Stimulated activated naive B cell treated with anti-CD40 and anti-IgM and Interleukin-4, amounts not matched to agents 10 μg/mL and 1 μg/mL and 100 μg/mL, for 72 hours (primary cell): ENCODE measurements at regions not wholly inside any gene's neighbourhood (a gene's known extent, or its start where the extent isn't known, plus 50 kb on each side); places are given as distances from the start of the nearest gene placed in this dataset.

ENCODE experiments used
- ATAC-seq, 2 donors: fragments of 150-1000 bp; cut with Tn5 transposase; replicated peaks; 2 replicates each; pipeline ENCODE4 v1.10.0; 2021; ENCODE audit warnings: moderate library complexity in 1 of 2
- DNase-seq: peaks from one replicate; pipeline ENCODE4 v3.0.0; 2021
- H3K27ac Mint-ChIP-seq: one replicate; pipeline ENCODE4 v1.8.0; 2022; ENCODE audit warnings: mild to moderate bottlenecking, mixed read lengths
- H3K27me3 Mint-ChIP-seq, 2 donors: one replicate each; pipeline ENCODE4 v1.8.0; 2022; ENCODE audit warnings: mixed read lengths in 2 of 2
- H3K36me3 Mint-ChIP-seq, 2 donors: one replicate each; pipeline ENCODE4 v1.8.0; 2022; ENCODE audit warnings: mixed read lengths in 2 of 2, mild to moderate bottlenecking in 1 of 2
- H3K4me1 Mint-ChIP-seq, 2 donors: one replicate each; pipeline ENCODE4 v1.8.0; 2022; ENCODE audit warnings: mixed read lengths in 2 of 2, mild to moderate bottlenecking in 1 of 2
- H3K4me3 Mint-ChIP-seq, 2 donors: one replicate each; pipeline ENCODE4 v1.8.0; 2022; ENCODE audit warnings: mild to moderate bottlenecking in 2 of 2, mixed read lengths in 2 of 2, moderate library complexity in 1 of 2
- H3K9me3 Mint-ChIP-seq, 2 donors: one replicate each; pipeline ENCODE4 v1.8.0; 2022; ENCODE audit warnings: mixed read lengths in 2 of 2, mild to moderate bottlenecking in 1 of 2

DNA sequence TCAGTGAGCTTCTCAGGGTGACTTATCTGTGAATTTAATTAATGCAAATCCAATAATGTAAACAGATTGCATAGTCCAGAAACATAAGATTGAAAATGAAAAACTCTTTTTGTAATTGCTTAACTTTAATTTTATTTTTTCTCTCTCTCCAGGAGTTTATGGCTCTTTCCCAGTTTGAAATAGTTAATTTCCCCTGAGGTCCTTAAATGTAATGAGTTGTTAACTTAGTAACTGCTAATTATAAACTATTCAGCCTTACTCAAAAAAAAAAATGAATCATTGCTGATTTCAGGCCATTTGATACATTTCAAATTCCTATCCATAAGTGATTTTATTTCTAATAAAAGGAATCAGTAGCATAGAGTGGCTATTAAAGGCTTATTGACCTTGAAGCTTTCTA, 84.1 kb upstream of the TRPC4 start:
- Mint-ChIP-seq H3K27me3 (no peaks in the 10 kb centered on the region), H3K4me1 (no peaks in the 10 kb centered on the region), H3K27ac (no peak overlapping the region)

DNA sequence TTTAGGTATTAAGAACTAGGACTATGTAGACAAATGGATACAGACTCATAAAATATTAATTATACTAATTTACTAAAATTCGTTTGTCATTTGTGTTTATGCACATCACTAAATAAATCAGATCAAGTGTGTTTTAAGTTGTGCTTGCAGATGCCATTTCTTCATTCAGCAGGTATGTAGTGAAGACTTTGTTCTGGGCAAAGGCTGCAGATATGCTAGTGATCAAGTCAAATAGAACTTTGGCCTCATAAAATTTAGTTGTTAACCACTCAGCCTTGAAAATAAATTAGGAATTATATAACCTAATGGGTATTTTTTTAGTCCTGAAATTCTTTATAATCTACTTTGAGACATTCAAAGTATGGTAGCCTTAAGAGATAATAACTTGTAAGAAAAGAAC, 80.4 kb upstream of the TRPC4 start:
- Mint-ChIP-seq H3K36me3 (no peaks in the 10 kb centered on the region), H3K4me1 (no peaks in the 10 kb centered on the region), H3K27ac (no peak overlapping the region), H3K9me3 (peaks cover 0 to 3% of the 10 kb centered on the region in 2 donors), H3K27me3 (no peaks in the 10 kb centered on the region), H3K4me3 (no peak overlapping the region)
- DNase-seq = no peak
- ATAC-seq = no peak

More for the DNA sequence above, 84.1 kb upstream of the TRPC4 start:
- no peak for DNase-seq
- Mint-ChIP-seq H3K9me3 (peaks cover 0 to 3% of the 10 kb centered on the region in 2 donors), H3K4me3 (no peak overlapping the region), H3K36me3 (no peaks in the 10 kb centered on the region)
- ATAC-seq = no peak

DNA sequence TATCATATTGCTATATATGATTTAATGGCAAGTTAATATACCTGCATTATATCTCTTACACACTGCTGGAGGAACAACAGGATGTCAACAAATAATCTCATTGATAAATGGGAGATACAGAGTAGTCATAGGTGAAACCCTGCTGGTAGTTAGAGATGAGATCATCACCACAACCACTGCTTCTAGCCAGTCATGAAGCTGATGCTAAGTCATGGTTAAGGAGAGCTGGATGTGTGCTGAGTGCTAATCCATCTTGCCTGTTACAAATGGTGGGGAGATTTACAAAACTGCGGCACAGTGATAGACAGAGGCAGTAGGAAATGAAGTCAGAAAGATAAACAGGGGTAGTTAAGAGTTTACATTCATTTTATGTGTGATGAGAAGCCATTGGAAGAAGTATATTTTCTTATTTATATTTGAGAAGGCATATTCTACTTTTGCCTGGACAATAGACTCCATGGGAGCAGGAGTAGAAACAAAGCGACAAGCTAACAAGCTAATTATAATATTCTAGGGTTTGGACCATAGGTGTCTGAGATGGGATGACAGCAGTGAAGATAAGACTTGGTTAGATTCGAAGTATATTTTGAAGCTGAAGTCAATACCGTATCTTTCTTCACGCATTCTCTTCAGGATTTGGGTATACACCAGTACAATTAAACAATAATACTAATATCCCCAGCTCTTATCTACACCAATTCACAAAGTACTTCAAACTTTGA, 78.0 kb upstream of the TRPC4 start:
- no peak for ATAC-seq
- Mint-ChIP-seq H3K4me3 (no peak overlapping the region), H3K27me3 (no peaks in the 10 kb centered on the region), H3K27ac (no peak overlapping the region), H3K9me3 (peaks cover 0 to 3% of the 10 kb centered on the region in 2 donors), H3K36me3 (no peaks in the 10 kb centered on the region), H3K4me1 (no peaks in the 10 kb centered on the region)
- DNase-seq = no peak

DNA sequence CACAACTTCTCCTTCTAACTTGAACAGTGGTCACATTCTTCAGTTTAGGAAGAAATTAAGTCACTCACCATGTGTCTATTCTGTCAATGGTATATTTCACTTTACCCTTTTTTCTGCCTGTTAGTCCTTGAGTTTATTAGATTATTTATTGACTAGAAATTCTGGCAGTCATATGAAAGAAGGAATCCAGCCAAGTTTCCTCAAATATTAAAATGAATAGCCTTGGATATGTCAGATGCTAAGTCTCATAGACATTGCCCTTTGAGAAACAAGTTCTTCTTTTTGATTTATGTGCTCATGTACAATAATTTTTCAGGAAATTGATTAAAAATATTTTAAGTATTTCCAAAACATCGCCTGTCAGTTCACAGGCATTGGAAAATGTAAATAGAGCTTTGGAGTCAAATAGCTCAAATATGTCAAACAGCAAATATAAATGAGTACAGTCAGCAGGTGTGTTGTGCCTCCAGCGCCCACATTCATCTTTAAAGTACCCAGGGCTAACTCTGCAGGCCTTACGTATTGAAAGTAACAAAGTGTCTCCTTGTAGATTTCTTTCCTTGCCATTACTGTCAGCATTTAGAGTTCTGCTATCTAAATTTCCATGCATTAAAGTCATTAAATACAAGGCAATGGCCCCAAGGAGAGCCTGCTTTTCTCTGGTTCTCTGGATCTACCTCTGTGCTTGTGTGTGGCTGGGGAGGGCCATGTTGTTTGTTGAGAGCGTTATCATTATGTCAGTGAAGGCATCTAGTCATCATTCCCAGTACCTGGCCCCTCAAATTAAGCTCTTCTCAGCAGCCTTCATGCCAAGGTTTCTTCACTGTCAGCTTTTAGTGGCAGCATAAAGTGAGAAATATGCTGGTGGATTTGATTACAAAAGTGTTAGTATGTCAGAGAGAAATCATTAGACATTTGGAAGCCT, 76.3 kb upstream of the TRPC4 start:
- Mint-ChIP-seq H3K4me1 (no peaks in the 10 kb centered on the region), H3K36me3 (no peaks in the 10 kb centered on the region), H3K4me3 (no peak overlapping the region), H3K9me3 (peaks cover 0 to 3% of the 10 kb centered on the region in 2 donors), H3K27me3 (no peaks in the 10 kb centered on the region), H3K27ac (no peak overlapping the region)
- ATAC-seq (no peak), DNase-seq (no peak)

DNA sequence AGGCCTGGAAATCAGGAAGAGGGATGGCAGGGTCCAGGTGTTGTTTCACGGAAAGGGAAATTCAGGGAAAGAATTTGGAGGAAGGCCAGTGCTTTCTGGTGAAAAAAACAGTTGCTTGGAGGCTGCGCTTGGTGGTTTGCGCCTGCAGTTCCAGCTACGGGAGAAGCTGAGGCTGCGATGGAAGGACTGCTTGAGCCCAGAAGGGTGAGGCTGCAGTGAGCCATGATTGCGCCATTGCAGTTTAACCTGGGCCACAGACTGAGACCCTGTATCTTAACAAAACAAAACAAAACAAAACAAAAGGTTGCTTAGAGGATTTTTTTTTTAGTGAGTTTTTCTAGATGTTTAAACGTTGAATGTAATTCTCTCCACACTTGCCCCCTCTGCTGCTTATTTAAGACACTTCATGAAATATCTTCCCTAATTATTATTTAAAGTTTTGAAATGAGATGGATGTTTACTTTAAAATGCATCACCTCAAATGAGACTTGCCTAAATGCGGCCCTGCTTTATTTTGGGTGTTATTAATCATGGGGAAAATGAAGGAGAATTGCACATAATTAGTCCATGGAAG, 75.4 kb upstream of the TRPC4 start:
- H3K4me1 Mint-ChIP-seq = no peaks in the 10 kb centered on the region
- no peak for ATAC-seq
- no peaks in the 10 kb centered on the region for H3K36me3 Mint-ChIP-seq
- H3K4me3 Mint-ChIP-seq = no peak overlapping the region
- no peak for DNase-seq
- peaks cover 0 to 3% of the 10 kb centered on the region in 2 donors for H3K9me3 Mint-ChIP-seq
- no peaks in the 10 kb centered on the region for H3K27me3 Mint-ChIP-seq
- no peak overlapping the region for H3K27ac Mint-ChIP-seq

DNA sequence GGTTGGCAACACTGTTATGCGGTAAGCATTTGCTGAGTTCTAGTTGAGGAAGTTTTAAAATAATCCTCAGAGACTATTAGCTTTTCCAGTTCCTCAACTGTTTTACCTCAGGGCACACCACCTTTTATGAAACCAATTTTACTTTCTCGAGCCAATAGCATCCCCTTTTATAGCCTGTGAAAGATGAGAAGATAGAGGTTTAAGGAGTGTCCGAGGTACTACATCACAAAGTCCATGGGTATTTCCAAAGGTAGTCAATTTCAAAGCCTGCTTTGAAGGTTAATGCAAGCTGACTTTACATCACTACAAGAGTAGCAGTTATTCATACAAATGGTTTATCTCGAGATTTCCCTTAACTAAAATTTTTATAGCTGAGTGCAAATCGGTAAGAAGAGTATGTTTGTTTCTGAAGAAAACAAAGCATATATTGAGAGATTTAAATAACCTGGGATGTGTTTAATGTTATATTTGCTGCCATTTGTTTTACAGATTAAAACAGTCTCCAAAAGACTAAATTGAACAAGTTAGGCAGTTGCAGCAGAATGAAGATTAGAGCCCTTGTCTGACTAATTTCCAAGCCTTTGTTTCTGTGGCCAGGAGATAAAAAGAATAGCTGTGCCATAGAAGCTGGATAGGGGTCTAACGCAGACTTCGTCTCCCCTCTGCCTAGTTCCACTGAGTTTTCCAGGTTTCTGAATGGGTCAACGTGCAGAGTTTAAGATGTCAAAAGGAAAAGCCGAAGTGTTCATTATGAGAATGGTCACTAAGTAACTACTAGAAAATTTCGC, 74.7 kb upstream of the TRPC4 start:
- no peak for ATAC-seq
- no peaks in the 10 kb centered on the region for H3K27me3 Mint-ChIP-seq
- H3K4me1 Mint-ChIP-seq = no peaks in the 10 kb centered on the region
- no peak overlapping the region for H3K27ac Mint-ChIP-seq
- no peak for DNase-seq
- H3K4me3 Mint-ChIP-seq = no peak overlapping the region
- H3K36me3 Mint-ChIP-seq = no peaks in the 10 kb centered on the region
- peaks cover 0 to 1% of the 10 kb centered on the region in 2 donors for H3K9me3 Mint-ChIP-seq

DNA sequence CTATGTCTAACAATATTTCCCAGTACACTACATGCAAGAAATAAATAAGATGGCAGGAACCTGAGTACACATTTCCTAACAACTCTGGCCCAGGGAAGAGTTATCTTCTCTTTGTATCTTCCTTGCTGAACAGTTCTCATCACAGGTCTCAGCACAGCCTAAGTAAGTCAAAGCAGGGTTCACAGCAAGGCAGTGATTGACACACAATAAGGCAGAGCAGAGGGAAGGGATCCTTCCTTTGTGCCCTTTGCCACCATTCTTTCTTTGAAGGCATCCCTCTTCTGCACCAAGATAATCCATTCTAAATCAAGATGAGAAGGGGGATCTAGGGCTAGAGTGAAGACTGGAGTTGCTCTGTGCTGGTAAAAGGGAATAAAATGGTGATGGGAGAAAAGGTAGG, 73.4 kb upstream of the TRPC4 start:
- Mint-ChIP-seq H3K27ac (no peak overlapping the region), H3K36me3 (no peaks in the 10 kb centered on the region), H3K4me3 (no peak overlapping the region), H3K9me3 (no peaks in the 10 kb centered on the region), H3K4me1 (no peaks in the 10 kb centered on the region), H3K27me3 (no peaks in the 10 kb centered on the region)
- ATAC-seq (no peak), DNase-seq (no peak)

DNA sequence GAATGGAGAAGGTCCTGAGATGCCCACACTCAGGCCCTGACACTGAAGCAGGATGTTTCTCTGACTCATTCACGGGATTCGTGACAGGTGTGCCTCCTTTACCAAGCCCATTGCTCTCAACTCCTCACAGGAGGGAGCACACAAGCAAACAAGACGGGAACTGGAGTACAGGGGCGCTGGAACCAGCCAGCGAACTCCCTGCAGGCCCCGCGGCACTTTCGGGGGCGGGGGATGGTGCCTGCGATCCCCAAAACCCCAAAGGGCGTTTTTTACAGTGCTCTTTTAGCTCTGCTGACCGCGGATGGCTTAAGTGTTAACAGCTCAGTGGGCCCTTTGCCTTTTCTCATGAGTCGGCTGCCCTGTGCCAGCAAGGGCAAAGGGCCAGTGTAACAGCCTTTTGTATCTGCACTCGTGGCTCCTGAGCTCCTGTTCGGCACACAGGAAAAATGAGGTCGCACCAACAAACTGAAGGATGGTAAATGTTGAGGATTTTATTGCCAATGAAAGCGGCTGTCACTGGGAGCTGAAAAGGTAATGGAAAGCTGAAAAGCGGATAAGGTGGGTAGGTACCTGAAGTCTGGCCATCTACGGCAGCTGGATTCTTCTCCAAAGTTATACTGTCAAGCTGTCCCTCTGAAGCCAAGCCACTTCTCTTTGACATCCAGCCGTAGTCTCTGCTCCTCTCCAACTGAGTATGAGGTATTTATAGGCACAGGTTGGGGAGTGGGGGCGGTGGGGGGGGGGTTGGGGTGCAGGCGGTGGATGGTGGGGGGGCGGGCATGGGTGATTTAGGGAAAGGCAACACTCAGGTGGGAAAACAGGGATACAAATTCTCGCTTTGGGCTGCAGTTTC, 65.0 kb upstream of the TRPC4 start:
- H3K27ac Mint-ChIP-seq = no peak overlapping the region
- DNase-seq (no peak), ATAC-seq (no peak)
- no peaks in the 10 kb centered on the region for H3K4me1 Mint-ChIP-seq
- H3K27me3 Mint-ChIP-seq = no peaks in the 10 kb centered on the region
- no peak overlapping the region for H3K4me3 Mint-ChIP-seq
- no peaks in the 10 kb centered on the region for H3K36me3 Mint-ChIP-seq
- peaks cover 2 to 4% of the 10 kb centered on the region in 2 donors for H3K9me3 Mint-ChIP-seq

DNA sequence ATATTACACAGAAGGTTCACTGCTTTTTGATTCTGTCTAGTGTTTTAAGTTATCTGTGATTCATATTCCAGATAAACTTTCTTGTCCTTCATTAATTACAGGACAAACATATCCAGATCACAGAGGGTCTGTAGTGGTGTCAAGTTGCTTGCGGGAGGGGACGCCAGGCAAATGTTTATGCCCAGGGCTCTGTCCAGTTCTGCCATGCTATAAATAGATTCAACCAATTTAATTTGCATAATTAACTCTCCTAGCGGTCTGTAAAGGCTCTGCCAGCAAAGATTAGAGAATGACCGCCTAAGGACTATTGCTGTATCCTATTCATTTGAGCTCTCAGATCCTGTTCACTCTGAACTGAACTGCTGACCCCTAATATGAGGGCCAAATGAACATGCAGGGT, 59.7 kb upstream of the TRPC4 start:
- Mint-ChIP-seq H3K4me1 (no peaks in the 10 kb centered on the region), H3K27me3 (no peaks in the 10 kb centered on the region), H3K4me3 (no peak overlapping the region), H3K27ac (no peak overlapping the region), H3K9me3 (no peaks in the 10 kb centered on the region), H3K36me3 (no peaks in the 10 kb centered on the region)
- DNase-seq (no peak), ATAC-seq (no peak)

DNA sequence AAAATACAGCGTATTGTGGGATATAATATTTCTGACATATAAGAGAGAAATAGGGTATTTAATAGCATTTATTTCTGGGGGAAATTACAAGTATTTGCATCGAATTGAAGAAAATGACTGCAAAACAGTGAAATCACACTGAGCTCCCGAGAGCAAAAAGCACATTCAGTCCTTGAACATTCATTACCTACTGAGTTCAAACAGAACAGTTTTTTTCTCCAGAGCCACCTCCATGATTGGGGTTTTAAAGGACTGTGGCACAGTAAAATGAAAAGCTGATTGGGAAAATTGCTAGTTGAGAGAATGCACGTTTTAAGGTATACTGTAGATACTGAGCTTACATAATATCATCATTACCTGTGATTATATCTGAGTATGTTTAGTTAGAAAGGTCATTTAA, 58.0 kb upstream of the TRPC4 start:
- no peak for DNase-seq
- no peaks in the 10 kb centered on the region for H3K27me3 Mint-ChIP-seq
- no peaks in the 10 kb centered on the region for H3K4me1 Mint-ChIP-seq
- no peaks in the 10 kb centered on the region for H3K9me3 Mint-ChIP-seq
- no peak overlapping the region for H3K27ac Mint-ChIP-seq
- H3K4me3 Mint-ChIP-seq = no peak overlapping the region
- no peaks in the 10 kb centered on the region for H3K36me3 Mint-ChIP-seq
- no peak for ATAC-seq

DNA sequence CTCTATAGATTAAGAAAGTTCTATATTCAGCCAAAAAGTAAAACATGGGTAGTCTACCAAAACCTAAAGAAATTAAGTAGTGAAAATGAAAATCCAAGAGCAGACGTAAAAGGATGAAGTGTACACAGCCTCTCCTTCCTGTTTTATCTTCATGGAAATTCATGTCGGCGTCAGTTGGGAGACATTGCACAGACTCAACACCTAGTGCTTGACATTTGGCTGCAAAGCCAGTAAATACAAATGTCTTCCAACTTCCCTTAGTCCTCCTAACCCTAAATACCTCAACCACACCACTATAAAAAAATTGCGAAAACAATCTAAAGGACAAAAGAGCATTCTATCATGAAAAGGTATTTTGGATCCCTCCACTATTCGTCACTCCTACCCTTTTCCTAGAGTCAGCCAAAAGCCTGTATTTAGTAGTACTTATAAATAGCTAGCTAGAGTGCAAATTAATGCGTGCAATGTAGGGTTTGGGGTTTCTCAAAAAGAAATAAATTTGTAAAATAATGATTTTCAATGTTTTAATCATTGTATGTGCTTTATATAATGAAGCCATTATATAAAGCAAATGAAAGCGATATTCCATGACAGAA, 56.4 kb upstream of the TRPC4 start:
- Mint-ChIP-seq H3K27ac (no peak overlapping the region), H3K36me3 (no peaks in the 10 kb centered on the region), H3K9me3 (no peaks in the 10 kb centered on the region), H3K4me1 (no peaks in the 10 kb centered on the region), H3K27me3 (no peaks in the 10 kb centered on the region), H3K4me3 (no peak overlapping the region)
- DNase-seq (no peak), ATAC-seq (no peak)

DNA sequence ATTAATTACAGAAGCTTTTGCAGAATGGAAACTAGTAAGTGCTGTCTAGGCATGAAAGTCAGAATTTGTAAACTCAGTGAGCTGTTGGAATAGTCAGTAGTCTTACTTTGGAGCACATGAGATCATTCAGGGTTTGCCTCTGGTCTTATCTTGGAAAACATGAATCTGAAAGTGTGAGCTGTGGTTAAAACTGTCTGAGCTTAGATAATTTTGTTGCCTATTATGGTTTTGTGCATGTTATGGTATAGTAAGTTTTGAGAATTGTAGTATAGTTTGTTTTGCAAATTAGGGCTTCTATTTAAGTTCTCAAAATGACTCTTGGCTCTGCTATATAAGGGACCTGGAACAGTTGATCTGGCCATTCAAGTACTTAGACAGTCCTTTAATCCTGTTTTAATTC, 53.7 kb upstream of the TRPC4 start:
- H3K36me3 Mint-ChIP-seq = no peaks in the 10 kb centered on the region
- no peak for ATAC-seq

DNA sequence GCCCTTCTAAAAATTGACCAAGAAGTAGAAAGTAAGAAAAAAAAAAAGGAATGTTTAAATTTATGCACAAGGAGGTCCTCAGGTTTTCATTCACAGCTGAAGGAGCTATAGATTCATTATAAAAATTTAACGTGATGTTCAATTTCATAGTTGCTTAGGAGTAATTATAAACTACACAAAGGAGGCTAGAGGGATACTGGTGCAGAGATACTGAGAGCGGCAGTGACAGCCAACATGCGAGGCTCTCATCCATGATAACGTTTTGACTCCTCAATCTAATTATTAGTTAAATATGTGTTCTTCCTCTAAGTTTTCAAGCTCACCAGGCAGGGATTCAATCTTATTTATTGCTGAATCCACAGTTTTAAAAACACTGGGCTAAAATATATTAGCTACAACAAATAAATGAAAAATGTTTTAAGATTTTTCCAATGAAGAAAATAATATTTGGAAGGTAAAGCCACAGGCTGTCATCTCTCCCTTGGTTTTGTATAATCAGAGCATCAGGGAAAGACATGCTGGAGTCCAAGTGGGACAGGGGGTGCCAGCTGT, 49.8 kb upstream of the TRPC4 start:
- no peak overlapping the region for H3K4me3 Mint-ChIP-seq
- no peak for ATAC-seq
- no peaks in the 10 kb centered on the region for H3K27me3 Mint-ChIP-seq
- H3K9me3 Mint-ChIP-seq = no peaks in the 10 kb centered on the region
- no peak for DNase-seq
- no peak overlapping the region for H3K27ac Mint-ChIP-seq
- H3K36me3 Mint-ChIP-seq = no peaks in the 10 kb centered on the region
- no peaks in the 10 kb centered on the region for H3K4me1 Mint-ChIP-seq

More for the DNA sequence above, 53.7 kb upstream of the TRPC4 start:
- Mint-ChIP-seq H3K4me1 (no peaks in the 10 kb centered on the region), H3K27me3 (no peaks in the 10 kb centered on the region), H3K27ac (no peak overlapping the region), H3K4me3 (no peak overlapping the region), H3K9me3 (no peaks in the 10 kb centered on the region)
- no peak for DNase-seq
